ENCODE measurements at regions not wholly inside any gene's neighbourhood (a gene's known extent, or its start where the extent isn't known, plus 50 kb on each side); places are given as distances from the start of the nearest gene placed in this dataset.

GRCh38 chr20:39234520-39235095 lies 272.5 kb downstream of the DHX35 start:
- Histone ChIP-seq H3K27ac (no peak overlapping the region), H3K27me3 (peaks cover 0 to 23% (median 8%) of the 10 kb centered on the region in 7 donors), H3K36me3 (no peaks in the 10 kb centered on the region), H3K4me1 (no peaks in the 10 kb centered on the region), H3K9me3 (no peaks in the 10 kb centered on the region), H3K4me3 (no peak overlapping the region)
- DNase-seq (no peak), ATAC-seq (no peak)
- WGBS, 2 donors: 51 to 62% methylated on average over 7 of the region's 7 CpGs
- intact Hi-C loops (cut with DNase I): no loop called here
- TF ChIP-seq, protein P1, sequence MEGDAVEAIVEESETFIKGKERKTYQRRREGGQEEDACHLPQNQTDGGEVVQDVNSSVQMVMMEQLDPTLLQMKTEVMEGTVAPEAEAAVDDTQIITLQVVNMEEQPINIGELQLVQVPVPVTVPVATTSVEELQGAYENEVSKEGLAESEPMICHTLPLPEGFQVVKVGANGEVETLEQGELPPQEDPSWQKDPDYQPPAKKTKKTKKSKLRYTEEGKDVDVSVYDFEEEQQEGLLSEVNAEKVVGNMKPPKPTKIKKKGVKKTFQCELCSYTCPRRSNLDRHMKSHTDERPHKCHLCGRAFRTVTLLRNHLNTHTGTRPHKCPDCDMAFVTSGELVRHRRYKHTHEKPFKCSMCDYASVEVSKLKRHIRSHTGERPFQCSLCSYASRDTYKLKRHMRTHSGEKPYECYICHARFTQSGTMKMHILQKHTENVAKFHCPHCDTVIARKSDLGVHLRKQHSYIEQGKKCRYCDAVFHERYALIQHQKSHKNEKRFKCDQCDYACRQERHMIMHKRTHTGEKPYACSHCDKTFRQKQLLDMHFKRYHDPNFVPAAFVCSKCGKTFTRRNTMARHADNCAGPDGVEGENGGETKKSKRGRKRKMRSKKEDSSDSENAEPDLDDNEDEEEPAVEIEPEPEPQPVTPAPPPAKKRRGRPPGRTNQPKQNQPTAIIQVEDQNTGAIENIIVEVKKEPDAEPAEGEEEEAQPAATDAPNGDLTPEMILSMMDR (IDR thresholded peaks at IDR 0.05): no peak

GRCh38 chr20:39233755-39234154 lies 271.6 kb downstream of the DHX35 start:
- no peak overlapping the region for H3K27ac ChIP-seq
- H3K4me3 ChIP-seq: no peak overlapping the region
- WGBS, 2 donors: 81 to 87% methylated on average over 4 of the region's 4 CpGs
- TF ChIP-seq, protein P1 (IDR thresholded peaks at IDR 0.05): no peak
- DNase-seq (no peak), ATAC-seq (no peak)
- peaks cover 0 to 23% (median 8%) of the 10 kb centered on the region in 7 donors for H3K27me3 ChIP-seq
- H3K9me3 ChIP-seq: no peaks in the 10 kb centered on the region
- H3K36me3 ChIP-seq: no peaks in the 10 kb centered on the region
- intact Hi-C loops (cut with DNase I): no loop called here
- no peaks in the 10 kb centered on the region for H3K4me1 ChIP-seq

DNA sequence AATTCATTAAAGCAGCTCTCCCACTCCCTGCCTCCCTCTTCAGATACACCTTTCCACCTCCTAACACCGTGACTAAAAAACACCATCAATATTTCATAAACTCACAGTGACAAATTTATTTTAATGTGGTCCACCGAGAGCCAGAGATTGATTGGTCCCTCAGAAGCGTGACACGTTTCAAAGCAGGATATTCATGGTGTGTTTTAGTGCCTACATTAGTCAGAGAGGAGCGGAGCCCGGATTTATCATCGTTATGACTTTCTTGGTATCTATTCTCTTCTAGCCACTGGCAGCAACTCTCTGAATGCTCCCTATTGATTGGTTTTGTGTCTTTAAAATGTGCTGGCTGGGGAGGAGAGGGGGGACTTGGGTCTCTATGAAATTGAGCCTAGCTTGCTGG lies 265.3 kb downstream of the DHX35 start:
- no peak overlapping the region for H3K27ac ChIP-seq
- peaks cover 0 to 38% (median 11%) of the 10 kb centered on the region in 7 donors for H3K27me3 ChIP-seq
- TF ChIP-seq, protein P1 (IDR thresholded peaks at IDR 0.05): no peak
- DNase-seq (no peak), ATAC-seq (no peak)
- intact Hi-C loops (cut with DNase I): no loop called here
- H3K4me1 ChIP-seq: no peaks in the 10 kb centered on the region
- no peak overlapping the region for H3K4me3 ChIP-seq
- no peaks in the 10 kb centered on the region for H3K9me3 ChIP-seq
- WGBS, 2 donors: 70 to 83% methylated on average over 7 of the region's 7 CpGs
- H3K36me3 ChIP-seq: no peaks in the 10 kb centered on the region

GRCh38 chr20:39225978-39226377 lies 263.8 kb downstream of the DHX35 start:
- ATAC-seq: no peak
- intact Hi-C loops (cut with DNase I): no loop called here
- WGBS, 2 donors: 80 to 98% methylated on average over 1 of the region's 1 CpG
- H3K27ac ChIP-seq: no peak overlapping the region
- no peaks in the 10 kb centered on the region for H3K4me1 ChIP-seq
- no peak for DNase-seq
- H3K27me3 ChIP-seq: peaks cover 0 to 31% (median 11%) of the 10 kb centered on the region in 7 donors
- H3K36me3 ChIP-seq: no peaks in the 10 kb centered on the region
- no peaks in the 10 kb centered on the region for H3K9me3 ChIP-seq
- no peak overlapping the region for H3K4me3 ChIP-seq
- TF ChIP-seq, protein P1 (IDR thresholded peaks at IDR 0.05): no peak
